ENCODE measurements at regions not wholly inside any gene's neighbourhood (a gene's known extent, or its start where the extent isn't known, plus 50 kb on each side); places are given as distances from the start of the nearest gene placed in this dataset.
"Not testable (repeated sequence)": the region's sequence is repeated elsewhere in the genome, so short reads cannot be mapped to it uniquely, and the experiment has no call there.

GRCh38 chr7:149714081-149714909 lies 59.1 kb downstream of the ZNF467 start:
- DNase-seq = peak; percentile 97

GRCh38 chr7:149713731-149714068 lies 59.7 kb downstream of the ZNF467 start:
- DNase-seq = no peak

- no peak for DNase-seq
Measured at GRCh38 chr7:149713061-149713730, 60.2 kb downstream of the ZNF467 start.

- DNase-seq = no peak
Measured at GRCh38 chr7:149708026-149708425, 65.4 kb downstream of the ZNF467 start.

GRCh38 chr7:149707448-149707886 lies 65.9 kb downstream of the ZNF467 start:
- peak; percentile 48 for DNase-seq

- no peak for DNase-seq
Measured at GRCh38 chr7:149706398-149706797, 67.0 kb downstream of the ZNF467 start.

GRCh38 chr7:149704507-149704906 lies 68.9 kb downstream of the ZNF467 start:
- DNase-seq = no peak

- no peak for DNase-seq
Measured at GRCh38 chr7:149703044-149703650, 70.2 kb downstream of the ZNF467 start.

GRCh38 chr7:149701495-149702240 lies 71.7 kb downstream of the ZNF467 start:
- no peak for DNase-seq

- not testable (repeated sequence) for DNase-seq
Measured at GRCh38 chr7:149697767-149698166, 75.6 kb downstream of the ZNF467 start.

- DNase-seq = no peak
Measured at GRCh38 chr7:149696280-149696679, 77.1 kb downstream of the ZNF467 start.

GRCh38 chr7:149692557-149692982 lies 80.8 kb downstream of the ZNF467 start:
- DNase-seq = peak; percentile 45

GRCh38 chr7:149692056-149692455 lies 81.3 kb downstream of the ZNF467 start:
- DNase-seq = no peak

- DNase-seq = peak; percentile 97
Measured at GRCh38 chr7:149690688-149691446, 82.5 kb downstream of the ZNF467 start.

GRCh38 chr7:149689291-149689721 lies 84.1 kb downstream of the ZNF467 start:
- DNase-seq = no peak

- DNase-seq = no peak
Measured at GRCh38 chr7:149688836-149689235, 84.6 kb downstream of the ZNF467 start.

GRCh38 chr7:149687820-149688219 lies 85.6 kb downstream of the ZNF467 start:
- DNase-seq = not testable (repeated sequence)

- no peak for DNase-seq
Measured at GRCh38 chr7:149686449-149686848, 86.9 kb downstream of the ZNF467 start.

- no peak for DNase-seq
Measured at GRCh38 chr7:149686011-149686410, 87.4 kb downstream of the ZNF467 start.

GRCh38 chr7:149685455-149685854 lies 87.9 kb downstream of the ZNF467 start:
- no peak for DNase-seq

GRCh38 chr7:149683898-149684297 lies 89.5 kb downstream of the ZNF467 start:
- DNase-seq = no peak

GRCh38 chr7:149683181-149683580 lies 90.2 kb downstream of the ZNF467 start:
- DNase-seq = no peak
